GM21786 (cell line): ENCODE measurements at regions not wholly inside any gene's neighbourhood (a gene's known extent, or its start where the extent isn't known, plus 50 kb on each side); places are given as distances from the start of the nearest gene placed in this dataset.
"Not testable (repeated sequence)": the region's sequence is repeated elsewhere in the genome, so short reads cannot be mapped to it uniquely, and the experiment has no call there.

Experiments used
- ATAC-seq: cut with Tn5 transposase; IDR thresholded peaks from one replicate; pipeline ENCODE4 v1.9.1; 2021; ENCODE audit not compliant: unreplicated experiment

DNA sequence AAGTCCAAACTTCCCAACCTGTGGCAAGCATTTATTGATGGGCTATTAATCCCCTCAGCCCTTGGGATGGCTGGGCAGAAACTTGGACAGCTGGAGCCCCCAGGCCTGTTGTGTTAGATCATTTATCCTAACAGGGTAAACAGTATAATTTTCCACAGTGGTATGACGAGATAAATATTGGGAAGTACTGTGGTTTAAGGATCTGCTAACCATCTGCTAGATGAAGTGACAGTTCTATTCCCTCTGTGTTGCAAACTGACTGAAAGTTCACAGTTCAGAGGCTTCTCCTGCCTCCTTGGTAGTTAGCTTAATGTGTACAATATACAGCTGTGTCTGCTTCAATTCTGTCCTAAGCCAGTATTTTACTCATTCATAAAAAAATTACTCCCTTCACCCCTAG, 127.5 kb upstream of the CHODL start:
- no peak for ATAC-seq

DNA sequence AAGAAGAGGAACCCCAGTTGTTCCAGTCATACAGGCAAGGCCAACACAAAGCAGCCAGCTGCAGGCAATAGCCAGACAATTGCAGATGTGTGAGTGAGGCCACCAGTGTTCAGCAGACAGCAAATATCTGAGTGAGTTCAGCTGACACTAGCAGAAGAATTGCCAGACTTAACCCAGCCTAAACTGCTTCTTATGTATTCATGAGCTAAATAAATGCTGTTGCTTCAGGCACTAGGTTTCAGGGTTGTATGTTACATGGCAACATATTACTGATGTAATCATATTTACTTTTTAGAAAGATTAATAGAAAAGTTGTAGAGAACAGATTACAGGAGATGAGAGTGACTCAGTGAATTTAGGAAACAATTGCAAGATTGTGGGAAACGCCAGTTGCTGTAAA, 129.8 kb upstream of the CHODL start:
- ATAC-seq: no peak

DNA sequence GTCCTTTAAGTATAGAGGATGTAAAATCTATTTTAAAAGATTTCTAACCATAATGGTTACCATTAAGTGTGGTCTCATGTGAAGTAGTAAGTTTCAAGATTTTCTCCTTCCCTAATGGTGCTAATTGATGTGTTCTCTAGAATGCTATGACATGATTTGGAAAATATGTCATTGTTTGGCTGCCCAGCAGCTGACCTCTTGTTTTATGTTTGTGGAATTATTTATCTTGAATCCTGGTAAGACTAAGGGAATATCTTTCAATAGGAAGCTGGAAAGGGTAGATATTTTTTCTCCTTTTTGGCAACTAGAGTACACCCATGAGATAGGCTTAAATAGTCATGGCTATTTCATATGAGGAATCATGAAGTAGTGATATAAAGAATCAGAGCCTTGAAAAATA, 139.8 kb upstream of the CHODL start:
- ATAC-seq: no peak

DNA sequence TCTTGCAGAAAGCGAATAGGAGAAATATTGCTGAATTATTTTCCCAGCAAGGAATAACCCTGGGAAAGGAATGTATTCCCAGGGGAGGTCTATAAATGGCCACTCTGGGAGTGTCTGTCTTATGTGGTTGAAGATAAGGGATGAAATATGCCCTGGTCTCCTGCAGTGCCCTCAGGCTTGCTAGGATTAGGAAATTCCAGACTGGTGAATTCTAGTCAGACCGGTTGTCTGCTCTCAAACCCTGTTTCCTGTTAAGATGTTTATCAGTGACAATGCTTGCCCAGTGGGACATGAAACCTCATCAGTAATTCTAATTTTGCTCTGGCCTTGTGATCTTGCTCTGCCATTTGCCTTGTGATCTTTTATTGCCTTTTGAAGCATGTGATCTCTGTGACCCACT, 148.2 kb upstream of the CHODL start:
- not testable (repeated sequence) for ATAC-seq

DNA sequence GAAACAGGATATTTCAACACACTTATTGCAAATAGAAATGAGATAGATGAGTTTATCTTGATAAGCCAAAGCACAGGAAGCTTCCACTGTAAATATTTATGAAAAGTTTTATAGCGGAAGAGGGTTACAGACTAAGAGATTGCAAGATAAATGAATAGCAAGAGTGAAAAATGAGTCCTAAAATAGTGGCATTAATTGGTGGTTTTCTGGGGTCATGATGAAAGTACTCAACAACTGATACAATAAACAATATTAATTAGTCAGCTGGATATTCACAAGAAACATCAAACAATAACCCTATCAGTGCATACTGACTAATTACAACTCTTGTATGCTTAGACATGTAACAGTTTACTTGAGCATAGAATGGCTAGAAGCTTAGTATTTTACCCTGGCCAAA, 154.8 kb upstream of the CHODL start:
- ATAC-seq: no peak

DNA sequence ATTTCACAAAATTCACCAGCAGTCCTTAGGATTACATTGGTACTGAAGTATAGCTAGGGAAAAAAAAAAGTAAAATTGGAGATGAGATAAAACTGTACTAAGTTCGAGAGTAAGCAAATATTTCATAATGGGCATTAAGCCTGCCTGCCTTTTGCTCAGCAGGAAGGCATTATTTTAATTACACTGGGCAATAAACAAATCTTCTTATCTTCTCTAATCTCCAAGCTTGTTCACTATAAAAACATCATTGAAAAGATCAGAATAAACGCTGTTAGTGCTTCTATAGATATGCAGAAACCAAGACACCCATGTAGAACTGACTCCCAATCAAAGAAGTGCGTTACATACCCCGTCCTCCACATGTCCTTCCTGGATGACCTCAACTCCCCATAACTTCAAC, 174.2 kb upstream of the CHODL start:
- ATAC-seq: no peak

DNA sequence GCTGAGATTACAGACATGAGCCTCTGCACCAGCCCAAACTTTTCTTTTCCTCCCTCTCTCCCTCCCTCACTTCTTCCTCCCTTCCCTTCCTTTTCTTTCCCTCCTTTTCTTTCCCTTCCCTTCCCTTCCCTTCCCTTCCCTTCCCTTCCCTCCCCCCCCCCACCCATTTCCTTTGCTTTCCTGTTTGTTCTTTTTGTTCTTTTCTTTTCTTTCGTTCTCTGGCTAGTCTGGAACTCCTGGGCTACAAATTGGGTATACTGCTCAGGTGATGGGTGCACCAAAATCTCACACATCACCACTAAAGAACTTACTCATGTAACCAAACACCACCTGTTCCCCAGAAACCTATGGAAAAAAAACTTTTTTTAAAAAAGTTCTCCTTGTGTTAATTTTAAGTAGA, 174.8 kb upstream of the CHODL start:
- ATAC-seq: no peak

DNA sequence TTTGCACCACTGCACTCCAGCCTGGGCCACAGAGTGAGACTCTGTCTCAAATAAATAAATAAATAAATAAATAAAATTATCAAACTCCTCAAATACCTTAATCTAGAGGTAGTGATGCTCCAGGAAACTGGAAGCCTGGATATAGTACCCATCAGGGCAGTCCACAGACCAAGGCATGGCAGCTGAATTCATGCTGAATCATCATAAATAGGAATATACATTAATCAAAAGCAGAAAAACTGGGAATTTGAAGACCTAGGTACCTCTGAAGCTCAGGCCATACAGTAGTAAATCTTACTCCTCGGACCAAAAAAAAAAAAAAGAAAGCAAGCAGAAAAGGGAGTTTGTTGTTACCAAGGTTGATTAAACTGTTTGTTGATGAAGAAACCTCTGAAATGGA, 184.2 kb upstream of the CHODL start:
- no peak for ATAC-seq

DNA sequence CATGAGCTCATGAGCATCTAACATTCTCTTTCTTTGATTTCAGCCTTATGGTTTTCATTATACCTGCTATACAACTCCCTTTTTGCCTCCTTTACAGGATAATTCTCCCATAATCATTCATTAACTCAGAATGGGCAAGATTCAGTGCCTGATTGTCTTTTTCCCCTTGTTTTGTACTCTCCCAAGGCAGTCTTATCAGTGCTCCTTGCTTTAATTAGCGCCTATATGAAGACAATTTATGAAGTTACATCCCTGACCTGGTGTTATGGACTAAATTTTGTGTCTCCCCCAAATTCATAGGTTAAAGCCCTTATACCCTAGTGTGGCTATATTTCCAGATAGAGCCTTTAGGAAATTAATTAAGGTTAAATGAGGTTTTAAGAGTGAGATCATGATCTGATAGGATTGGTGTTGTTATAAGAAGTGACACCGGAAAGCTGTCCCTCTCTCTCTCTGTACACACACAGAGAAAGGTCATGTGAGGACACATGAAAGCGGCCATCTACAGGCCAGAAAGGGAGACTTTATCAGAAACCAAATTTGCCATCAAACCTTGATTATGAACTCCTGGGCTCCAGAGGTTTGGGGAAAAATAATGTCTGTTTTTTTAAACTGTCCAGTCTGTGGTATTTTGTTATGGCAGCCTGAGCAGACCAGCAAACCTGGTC, 185.8 kb upstream of the CHODL start:
- no peak for ATAC-seq

DNA sequence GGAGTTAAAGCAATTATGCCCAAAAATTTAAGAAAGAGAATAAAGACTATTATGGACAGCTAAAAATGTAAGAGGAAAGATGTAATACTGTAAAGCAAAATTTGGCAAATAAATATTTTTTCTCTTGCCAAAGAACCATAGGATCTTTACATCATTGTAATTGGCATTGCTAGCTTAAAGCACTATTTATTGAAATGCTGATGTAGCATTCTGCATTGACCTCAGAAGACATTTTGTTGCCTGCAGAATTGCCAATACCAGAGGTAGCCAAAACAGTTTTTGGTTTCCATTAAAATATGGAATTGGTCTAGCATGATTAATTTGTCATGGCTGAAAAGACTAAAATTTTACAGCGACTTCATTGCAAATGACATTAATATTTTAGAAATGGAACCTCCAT, 191.5 kb upstream of the CHODL start:
- no peak for ATAC-seq

DNA sequence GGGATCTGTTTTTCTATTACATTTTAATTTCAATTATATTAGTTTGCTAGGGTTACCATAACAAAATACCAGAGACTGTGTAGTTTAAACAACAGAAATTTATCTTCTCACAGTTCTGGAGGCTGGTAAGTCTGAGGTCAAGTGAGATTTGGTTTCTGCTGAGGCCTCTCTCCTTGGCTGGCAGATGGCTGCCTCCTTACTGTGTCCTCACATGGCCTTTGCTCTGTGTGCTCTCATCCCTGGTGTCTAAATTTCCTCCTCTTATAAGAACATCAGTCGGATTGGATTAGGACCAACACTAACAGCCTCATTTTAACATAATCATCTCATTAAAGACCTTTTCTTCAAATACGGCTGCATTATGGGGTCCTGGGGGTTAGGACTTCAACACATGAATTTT, 195.2 kb upstream of the CHODL start:
- ATAC-seq: no peak

DNA sequence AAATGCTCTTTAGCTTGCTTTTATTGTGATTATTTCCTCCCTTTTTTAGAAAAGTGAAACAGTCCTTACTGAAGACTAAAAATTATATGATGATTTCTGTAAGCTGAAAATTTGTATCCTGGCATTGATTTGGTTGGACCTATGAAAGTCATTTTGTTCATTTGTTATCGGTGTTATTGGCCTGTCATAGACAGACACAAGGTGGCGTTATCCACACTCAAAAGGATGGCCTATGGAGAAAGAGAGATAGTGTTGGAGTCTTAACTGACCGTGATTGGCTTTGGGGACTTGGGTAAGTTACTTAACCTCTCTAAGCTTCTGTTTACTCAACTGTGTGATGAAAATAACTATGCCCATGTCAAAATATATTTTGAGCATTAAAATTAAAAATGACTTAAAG, 203.6 kb upstream of the CHODL start:
- ATAC-seq: peak; percentile 52

DNA sequence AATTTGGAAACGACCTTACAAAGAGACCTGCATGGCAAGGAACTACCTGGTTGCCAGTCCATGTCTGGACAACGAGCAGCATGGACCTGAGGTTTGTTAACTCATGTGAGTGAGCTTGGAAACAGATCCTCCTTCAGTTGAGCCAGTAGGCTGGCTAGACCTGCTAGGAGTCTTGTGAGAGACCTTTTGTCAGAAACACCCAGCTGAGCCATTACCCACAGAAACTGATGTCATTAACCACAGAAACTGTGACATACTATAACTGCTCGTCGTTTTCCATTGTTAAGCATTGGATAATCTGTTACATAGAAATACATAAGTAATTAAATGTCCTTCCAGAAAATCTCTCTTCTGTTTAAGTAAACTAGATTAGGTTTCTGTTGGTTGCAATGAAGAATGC, 211.1 kb upstream of the C21orf91 start:
- no peak for ATAC-seq

DNA sequence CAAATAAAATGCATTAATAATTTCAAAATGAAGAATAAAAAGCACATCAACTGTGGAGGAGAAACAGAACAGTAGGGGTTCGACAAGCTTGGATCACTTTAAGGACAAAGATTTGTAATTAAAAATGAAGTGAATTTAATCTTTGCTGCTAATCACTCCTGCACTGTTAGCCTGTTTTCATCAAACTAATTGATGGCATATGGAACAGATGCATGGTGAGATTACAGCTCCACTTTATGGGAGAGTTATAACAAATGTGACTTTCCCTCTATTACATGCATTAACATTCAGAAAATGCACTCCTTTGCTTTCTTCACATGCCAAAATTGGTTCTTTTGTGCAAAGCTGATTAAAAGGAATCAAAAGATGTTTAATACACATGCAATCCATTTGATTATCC, 207.2 kb upstream of the C21orf91 start:
- ATAC-seq: no peak

DNA sequence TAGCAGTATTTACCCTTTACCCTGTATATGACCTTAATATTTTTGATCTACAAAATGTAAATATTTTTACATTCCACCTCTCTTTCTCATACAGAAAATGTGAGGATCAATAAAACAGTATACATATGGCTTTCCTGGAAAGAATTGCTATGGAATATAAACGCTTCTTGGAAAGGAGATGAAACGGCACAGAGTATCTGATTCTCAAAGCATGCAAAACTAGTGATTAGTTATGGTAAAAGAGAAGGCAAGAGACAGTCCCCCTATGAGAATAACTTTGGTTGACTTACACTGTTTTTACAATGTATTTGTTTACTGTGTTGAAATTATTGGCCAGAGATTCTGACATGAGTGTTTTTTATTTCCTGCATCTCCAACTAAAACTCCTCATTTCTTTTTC, 204.6 kb upstream of the C21orf91 start:
- ATAC-seq: no peak

DNA sequence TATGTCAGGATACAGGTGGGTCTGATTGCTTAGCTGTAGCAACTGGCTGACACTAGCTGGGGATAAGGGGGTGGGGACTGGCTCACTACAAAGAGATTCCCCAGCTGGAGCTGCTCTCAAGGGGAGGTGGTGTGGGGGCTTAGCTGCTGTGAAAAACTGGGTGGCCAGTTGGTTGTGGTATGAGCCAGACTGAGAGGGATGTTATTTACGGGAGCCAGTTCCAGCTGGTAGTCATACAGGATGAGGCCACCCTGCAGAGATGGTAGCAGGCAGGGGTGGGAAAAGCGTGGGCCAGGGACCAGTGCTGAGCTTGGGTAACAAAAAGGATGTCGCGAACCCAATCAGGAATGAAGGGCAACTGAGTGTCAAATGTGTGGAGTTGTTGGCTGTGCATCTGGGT, 204.0 kb upstream of the C21orf91 start:
- no peak for ATAC-seq

DNA sequence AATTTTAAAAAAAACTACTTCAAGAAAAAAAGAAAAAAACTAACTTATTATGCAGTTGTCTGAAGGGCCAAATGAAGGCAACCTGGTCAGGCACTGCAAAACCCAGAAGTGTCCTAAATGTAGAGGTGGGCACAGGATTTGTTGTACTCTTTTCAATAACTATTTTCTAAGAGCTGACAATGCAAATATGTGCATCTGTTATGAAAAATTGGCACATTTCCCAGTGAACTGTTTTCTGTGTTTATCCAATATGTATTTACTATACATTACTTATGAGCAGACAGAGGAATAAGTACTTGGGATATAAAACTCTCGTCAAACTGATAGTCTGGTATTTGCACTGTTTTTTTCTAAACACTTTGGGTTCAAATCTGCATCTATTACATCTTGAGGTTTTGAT, 188.0 kb upstream of the C21orf91 start:
- no peak for ATAC-seq

DNA sequence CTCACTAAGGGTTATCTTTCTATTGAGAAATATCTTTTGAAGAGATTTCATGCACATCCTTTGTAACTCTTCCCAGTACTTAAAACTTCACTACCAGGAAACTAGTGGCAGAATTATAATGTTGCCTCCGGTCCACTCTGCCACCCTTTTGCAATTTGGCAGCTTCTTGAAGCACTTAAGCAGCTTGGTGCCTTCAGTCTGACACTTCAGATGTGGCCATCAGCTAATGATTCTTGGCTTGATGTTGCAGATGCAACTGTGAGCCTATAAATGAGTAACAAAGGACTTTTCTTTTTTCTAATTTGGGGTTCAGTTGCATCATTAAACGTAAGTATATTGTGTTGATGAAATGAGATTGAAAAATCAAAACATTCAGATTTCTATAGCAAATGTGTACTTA, 187.5 kb upstream of the C21orf91 start:
- ATAC-seq: no peak

DNA sequence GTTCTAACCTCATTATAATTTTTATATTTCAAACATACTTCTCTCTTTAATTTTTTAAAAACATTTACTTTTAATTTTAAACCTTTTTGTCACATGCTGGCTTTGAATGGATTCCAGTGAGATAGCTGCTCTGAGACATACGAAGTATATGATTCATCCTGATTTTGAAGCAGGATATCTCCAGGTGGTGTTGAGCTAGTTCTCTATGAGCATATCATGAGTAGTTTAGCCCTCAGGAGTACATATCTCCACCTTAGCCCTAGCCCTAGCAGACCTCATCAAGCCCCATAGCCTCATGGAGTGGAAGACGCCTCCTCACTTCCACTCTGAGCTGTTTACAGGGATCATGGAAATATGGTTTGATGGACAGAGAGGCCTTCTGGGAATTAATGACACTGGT, 183.2 kb upstream of the C21orf91 start:
- ATAC-seq: no peak

DNA sequence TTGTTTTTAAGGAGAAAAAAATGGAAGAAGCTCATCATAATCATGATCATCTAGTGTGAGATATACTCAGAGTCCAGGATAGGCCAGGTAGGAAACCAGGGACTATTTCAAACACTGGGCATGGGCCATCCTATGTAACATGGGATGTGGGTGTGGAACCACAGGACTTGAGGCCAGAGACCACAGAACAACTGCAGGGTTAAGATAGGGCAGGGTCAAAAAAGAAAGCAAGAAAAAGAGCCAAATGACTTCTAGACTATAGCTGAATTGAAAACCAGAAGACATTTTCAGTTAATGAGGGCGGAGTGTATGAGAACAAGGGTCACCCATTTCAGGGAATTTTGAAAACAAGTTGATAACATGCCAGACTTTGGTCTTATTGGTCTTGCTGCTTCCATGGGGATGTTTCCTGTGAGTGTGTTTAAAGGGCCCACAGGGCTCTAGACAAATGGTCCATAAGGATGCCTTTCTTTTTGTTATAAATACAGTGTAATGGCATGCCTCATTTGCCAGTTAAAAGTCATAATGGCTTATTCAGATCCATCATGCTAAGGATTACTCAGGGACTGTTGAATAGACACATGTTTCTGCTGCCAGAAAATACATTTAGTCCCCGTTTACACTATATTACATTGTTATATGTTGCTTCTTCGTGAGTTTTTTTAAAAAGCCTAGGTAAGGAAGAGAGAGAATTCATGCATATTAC, 182.0 kb upstream of the C21orf91 start:
- ATAC-seq: no peak

DNA sequence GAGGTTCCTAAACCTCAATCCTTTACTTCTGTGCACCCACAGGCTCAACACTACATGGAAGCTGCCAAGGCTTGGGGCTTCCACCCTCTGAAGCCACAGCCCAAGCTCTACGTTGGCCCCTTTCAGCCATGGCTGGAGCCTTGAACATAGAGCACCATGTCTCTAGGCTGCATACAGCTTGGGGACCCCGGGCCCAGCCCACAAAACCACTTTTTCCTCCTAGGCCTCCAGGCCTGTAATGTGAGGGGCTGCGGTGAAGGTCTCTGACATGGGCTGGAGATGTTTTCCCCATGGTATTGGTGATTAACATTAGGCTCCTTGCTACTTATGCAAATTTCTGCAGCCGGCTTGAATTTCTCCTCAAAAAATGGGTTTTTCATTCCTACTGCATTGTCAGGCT, 179.4 kb upstream of the C21orf91 start:
- not testable (repeated sequence) for ATAC-seq

DNA sequence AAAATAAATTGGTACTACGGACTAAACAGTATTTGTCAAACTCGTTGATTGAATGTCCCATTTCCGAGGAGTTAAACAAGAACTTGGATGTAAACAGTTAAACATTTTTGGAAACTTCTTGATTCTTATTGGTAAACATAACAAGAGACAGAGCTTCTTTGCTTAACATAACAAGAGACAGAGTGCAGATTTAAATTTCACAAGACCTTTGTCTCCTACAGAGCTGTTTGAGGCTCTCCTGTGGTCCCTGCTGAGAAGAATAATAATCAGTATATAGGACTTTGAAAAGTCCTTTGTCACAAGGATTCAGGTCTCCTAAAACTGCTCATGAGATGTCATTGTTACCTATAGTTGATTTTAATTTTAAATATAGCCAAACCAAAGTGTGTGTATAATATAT, 170.6 kb upstream of the C21orf91 start:
- ATAC-seq: no peak

DNA sequence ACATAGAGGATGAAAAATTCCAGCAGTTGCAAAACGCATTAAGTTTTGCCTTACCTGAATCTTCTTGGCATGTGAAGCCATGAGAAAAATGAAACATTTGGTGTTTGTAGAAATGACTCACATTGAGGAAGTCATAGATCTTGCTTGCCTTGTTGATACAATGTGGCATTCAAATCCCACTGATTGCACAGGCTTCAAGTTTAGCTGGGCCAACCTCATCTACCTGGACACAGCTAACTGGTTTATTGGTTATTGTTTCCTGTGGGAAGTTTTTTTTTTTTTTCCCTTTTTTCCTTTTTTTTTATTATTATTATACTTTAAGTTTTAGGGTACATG, 168.9 kb upstream of the C21orf91 start:
- no peak for ATAC-seq
